Activated CD4-positive, alpha-beta T cell treated with anti-CD3 and anti-CD28 coated beads for 1 hour (primary cell): ENCODE measurements at regions not wholly inside any gene's neighbourhood (a gene's known extent, or its start where the extent isn't known, plus 50 kb on each side); places are given as distances from the start of the nearest gene placed in this dataset.

Source experiments
- DNase-seq: peaks from one replicate; pipeline ENCODE4 v3.0.0-alpha.2; 2020

DNA sequence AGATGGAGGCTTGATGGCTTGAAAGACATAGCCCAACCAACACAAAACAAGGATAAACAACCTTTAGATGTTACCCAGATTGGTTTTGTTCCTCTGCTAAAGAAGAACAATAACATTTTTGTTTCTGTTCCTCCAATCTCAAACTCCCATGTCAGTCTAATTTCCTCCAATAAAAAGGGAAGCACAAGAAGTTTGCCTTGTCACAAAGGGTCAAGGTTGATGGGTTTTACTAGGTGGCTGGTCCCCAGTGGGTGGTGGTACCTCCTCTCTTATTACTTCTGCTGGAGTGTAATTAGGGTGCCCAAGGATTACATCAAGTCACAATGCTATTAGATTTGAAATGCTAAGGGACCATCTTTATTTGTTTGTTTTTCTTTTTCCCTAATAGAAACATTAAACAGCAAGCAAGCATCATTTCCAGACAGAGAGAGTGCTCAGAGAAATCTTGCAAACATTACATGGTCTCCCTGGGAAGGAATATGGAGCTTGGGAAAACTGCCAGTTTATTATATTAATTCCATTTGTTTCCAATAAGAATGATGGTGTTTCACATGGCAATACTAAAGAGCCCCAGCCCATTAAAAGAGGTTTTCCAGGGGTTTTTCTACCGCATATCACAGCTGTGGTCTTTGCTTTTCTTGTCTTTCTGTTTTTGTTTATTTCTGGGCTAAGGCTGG, 78.3 kb upstream of the AOAH start:
- DNase-seq: no peak

DNA sequence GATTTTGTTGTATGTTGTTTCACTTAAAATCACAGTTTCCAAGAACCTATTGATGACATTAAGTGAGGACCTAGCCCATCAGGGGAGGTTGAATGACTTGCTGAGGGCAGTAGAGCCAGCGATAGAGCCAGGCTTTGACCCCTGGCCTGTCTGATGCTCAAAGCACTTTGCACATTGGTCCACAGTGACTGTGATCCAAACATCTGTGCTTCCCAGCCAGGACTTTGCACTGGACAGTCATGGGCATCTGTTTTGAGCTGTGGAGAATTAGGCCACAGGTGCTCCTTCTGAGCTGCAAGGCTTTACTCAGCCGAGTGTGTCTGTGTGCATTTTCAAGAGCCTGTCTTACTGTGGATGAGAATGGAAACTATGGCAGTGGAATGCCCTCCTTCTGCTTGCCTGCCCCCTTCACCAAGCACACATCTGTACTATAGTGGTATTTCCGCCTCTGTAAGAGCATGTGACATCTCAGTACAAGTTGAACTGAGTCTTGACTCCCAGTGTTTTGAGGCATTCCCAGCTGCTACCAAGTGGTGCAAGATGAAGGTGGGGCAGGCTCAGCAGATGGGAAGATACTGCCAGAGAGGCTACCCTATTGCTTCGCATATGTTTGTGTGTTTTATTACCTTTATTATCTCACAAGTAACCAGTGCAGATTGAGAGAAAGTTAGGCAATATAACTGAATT, 72.7 kb upstream of the AOAH start:
- DNase-seq: no peak

DNA sequence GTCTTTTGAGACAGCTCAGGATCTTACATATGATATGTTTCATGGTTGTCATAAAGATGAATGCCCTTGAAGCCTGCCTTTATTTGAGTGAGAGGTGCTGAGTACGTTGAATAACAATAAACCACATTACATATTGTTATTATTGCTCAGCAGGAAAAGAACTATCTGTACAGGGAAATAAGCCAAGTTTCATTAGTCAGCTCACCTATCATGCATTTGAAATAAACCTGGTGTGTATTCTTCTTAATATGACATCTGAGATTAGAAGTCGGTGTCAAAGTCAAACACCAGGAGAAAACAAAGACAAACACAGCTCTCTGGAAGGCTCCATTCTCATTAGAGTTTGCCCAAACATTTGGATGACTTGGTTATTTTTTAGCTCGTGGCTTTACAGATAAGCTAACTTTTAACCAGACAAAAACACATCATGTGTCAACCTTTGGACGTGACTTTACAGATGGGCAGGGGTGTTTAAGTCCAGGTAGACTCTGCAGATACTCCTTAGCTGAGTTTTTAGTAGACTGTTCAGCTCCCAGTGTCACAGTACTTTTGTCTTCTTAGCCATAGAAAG, 71.2 kb upstream of the AOAH start:
- no peak for DNase-seq

DNA sequence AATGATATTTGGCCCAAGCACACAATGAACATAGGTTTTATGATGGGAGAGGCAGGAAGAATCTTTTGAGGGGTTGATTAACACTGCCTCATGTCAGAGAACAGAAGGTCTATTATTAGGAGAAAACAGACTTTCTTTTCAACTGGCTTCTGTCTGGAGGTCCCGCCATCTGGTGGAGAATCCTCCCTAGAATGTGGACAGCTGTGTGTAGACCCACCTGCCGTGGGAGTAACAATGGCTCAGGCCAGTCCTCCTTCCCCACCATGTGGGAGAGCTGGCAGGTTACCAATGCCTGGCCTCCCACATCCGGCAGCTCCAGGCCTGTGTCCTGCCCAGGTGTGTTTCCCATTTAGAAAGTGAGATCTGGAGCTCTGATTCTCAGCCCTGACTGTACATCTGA, 70.4 kb upstream of the AOAH start:
- no peak for DNase-seq

DNA sequence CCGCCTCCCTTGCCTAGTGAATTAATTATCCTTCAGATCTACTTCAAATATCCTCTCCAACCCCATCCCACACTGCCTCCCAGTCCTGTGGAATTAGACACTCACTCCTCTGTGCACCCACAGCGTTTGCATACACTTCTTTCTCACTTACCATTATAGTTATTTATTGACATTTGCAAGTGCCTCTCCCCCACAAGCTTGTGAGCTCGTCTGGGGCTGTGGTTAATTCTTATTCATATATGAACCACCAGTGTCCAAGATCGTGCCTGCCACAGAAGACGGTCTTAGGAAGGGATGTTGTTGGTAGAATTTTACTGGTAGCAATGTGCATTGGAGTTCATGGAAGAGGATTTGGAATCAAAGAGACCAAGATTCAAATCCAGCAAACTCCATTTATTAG, 68.1 kb upstream of the AOAH start:
- DNase-seq: no peak

DNA sequence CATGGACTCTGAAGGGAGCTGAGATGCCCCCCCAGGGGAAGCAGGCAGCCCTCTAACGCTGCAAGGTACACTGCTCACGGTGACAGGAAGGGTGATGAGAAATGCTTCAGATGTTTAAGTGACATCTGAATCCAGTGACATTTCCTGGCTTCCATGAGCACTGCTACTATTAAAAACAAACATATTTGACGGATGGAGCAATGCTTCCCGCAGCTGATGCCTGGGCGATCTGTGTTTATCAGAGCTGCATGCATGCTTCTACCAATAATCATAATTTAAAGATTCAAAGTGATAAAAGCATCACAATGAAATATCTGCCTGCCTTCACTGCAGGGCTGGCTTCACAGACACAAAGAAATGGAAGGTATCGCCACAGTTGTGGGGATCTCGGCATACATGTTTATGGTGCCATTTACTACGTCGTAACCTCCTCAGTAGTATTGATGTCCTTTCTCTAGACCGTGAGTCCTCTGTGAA, 66.1 kb upstream of the AOAH start:
- no peak for DNase-seq

DNA sequence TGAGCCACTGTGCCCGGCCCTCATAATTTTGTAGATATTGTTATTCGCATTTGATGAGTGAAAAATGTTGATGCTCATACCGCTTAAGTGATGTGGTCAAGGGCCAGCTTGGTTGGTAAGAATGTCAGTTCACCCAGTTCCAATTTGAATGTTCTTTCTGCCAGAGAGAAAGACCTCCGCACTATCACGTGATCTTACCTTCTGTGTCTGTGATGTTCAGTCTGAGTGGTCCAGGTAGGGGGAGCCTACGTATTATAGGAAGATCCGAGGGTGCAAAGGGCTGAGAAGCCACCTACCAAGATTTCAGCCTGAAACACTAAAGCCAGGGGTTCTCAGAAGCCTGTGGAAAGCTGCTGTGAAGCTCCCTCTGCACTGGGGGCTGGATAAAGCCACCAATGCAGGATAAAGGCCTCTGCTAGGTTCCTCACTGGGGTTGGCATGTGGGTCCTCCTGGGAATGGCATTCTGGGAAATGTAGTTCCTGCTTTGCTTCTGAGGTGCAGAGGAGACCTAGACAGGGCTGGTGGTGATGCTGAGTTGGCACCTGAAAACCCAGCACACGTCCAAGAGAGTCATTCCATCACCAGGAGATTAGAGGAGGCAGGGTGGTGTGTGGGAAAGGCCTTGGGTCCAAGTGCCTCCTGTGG, 64.7 kb upstream of the AOAH start:
- DNase-seq: no peak

DNA sequence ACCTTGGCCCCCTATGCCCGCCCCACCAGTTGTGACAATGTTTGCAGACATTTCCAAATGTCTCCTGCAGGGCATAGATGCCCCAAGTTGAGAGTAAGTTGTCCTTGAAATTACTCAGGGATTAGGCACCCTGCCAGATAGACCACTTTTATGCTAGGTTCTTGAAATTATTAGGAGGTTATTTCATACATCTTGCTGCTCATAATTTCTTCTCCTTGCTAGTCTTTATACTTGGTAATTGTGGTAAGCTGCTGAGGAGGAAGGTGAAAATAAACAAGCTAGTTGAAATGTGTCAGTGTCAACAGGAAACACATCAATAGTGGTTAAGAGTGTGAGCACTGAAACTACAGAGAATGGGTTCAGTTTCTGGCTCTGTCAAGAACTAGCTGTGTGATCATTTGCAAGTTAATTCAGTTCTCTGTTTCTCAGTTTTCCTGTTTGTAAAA, 63.7 kb upstream of the AOAH start:
- DNase-seq: no peak

DNA sequence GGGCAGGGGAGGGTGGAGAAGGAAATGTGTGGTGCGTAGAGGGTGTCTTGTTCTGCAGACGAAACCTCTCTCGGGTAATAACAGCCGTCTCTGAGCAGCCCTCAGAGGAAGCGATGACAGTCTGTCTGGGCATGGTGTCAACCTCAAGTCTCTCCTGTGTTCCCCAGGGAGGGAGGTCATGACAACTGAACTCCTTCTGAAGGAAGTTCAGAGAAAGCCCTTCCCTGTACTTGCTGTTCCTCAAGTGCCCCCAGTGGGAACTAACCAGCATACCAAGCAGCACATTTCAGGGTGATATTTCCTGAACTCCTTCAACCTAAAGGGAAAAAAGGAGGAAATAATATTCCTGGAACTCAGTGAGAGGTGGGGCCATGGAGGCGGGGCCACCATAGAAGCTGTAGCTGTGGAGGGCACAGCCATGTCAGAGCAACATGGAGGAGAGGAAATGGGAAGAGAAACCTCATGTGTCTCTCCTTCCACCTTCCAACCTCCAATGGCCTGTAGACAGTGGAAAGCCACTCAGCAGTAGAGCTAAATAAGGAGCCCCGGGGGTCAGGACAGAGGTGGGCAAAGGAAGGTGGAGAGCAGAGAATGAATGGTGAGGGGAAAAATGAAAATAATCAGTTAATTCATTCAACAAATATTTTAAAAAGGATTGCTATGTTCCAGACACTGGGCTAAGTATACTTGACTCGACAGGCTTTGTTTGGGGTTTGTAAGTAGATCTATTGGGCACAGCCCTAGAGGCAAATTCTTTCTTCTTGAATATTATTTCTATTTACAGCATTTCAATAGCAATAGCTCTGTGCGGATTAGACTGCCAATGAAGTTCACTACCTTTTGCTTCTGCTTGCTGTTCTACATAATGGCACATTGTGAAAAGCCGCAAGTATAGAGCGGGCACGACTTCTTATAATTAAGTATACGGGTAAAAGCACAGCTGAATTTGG, 61.0 kb upstream of the AOAH start:
- DNase-seq: peak; percentile 32

DNA sequence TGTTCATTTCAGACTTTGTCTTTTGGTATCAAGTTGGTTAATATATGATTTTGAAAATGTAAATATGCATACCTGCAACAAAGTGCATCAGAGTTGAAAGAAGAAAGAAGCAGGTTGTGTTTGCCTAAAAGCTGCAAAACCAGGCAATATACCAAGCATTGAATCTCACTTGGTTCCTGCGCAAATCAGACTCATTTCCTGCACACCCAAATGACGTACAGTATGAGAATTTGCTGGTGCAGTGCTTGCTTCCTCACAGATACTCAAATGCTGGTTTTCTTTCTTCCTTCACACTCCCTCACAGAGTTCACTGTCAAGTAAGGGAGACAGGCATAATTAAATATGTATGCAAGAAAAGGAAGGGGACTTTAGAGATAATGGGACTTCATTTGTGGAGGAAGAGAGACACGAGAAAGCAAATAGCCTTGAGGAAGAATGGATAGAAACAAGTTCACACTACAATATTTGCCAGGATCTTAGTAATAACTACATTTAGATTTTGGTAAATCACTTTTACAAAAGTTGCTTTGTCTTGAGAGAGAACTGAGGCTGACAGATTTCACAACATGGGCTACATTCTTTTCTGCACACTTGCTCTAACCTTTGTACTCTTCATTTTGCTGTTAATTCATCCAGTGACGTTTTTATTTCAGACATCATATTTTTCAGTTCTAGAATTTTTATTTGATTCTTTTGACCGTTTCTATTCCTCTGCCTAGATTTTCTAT, 56.9 kb upstream of the AOAH start:
- no peak for DNase-seq

DNA sequence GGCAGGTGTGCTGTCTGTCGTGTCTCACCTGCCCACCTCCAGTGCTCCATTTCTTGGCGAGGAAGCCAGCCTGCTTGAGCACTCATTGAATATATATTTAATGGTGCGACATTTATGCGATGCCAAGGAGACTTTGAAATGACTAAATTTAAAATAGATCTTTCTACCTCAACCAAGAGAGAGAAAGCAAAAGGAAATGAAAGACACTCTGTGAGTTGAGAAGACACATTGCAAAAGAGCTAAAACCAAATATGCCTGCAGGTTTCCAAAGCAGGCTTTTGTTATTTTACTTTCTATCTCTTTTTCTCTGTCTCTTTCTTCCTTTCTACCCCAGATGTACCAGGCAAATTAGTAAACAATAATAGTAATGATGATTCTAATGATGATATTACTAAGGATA, 53.6 kb upstream of the AOAH start:
- DNase-seq: no peak

DNA sequence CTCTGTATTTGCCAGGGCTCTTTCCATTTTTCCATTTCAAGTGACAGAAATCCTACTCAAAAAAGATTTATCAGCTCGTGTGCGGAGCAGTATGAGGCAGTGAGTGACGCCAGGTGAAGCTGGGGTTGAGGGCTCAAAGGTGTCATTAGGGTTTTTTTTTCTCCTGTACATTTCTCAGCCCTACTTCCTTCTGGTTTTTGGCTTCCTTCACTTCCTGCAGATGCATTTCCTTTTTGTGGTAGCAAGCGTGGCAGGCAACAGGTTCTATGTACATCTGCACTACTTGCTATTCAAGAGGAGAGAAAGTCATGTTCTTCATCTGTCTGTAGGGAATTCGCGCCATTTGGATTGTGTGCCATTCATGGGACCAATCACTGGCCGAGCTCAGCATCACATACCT, 52.8 kb upstream of the AOAH start:
- DNase-seq: no peak

DNA sequence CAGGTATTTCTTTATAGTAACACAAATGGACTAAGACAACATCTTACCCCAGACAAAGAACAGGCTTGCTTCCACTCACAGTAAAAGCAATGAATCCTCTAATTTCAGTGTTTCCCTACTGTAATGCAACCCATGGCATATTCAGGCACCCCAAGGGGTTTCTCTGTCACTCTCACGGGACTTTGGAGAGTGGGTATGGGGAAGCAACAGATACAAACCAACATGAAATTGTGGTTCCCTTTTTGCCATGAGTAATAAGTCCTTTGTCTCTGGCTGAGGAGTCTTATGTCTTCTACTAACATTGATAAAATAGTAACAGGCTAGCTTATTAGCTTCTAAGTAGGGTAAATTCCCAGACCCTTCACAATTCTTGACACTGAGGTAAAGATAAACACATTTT, 51.4 kb upstream of the AOAH start:
- DNase-seq: no peak

DNA sequence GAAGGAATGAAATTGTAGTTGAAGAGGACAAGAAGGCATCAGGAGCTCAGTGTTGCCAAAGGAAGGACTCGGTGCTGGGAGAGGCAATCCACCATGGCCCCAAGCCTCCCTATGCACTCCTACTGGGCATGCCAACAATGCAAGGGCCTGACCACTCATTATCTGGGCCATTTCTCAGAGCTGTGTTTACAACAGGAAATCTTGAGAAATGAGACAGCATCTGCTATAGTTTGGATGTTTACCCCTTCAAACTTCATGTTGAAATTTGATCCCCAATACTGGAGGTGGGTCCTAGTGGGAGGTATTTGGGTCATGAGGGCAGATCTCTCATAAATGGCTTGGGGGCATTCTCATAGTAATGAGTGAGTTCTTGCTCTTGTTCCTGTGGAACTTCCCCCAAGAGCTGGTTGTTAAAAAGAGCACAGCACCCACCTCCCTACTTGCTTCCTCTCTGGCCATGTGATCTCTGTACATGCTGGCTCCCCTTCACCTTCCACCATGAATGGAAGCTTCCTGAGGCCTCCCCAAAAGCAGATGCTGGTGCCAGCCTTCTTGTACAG, 50.8 kb upstream of the AOAH start:
- DNase-seq: no peak
